ENCODE measurements at regions not wholly inside any gene's neighbourhood (a gene's known extent, or its start where the extent isn't known, plus 50 kb on each side); places are given as distances from the start of the nearest gene placed in this dataset.

GRCh38 chr4:126986005-126986404 lies 646.8 kb upstream of the INTU start:
- TF ChIP-seq GABPA (IDR thresholded peaks at IDR 0.05; ENCODE audit: low read depth) (no peak), CTCF (IDR thresholded peaks at IDR 0.05; ENCODE audit: insufficient read depth, low read length) (no peak), REST (IDR thresholded peaks at IDR 0.05; ENCODE audit: insufficient replicate concordance, low read depth) (no peak), POLR2AphosphoS5 (IDR thresholded peaks at IDR 0.05; ENCODE audit: low read depth) (no peak)

Data from HL-60 (cell line).